ENCODE measurements at regions not wholly inside any gene's neighbourhood (a gene's known extent, or its start where the extent isn't known, plus 50 kb on each side); places are given as distances from the start of the nearest gene placed in this dataset.

- no peak for DNase-seq
Observed at GRCh38 chr10:107480781-107481180, 316.3 kb upstream of the SORCS1 start.

GRCh38 chr10:107477266-107477665 is 312.8 kb upstream of the SORCS1 start:
- no peak for DNase-seq

- no peak for DNase-seq
Observed at GRCh38 chr10:107476408-107476807, 311.9 kb upstream of the SORCS1 start.

GRCh38 chr10:107474650-107475049 is 310.1 kb upstream of the SORCS1 start:
- no peak for DNase-seq

- DNase-seq = no peak
Observed at GRCh38 chr10:107473225-107473624, 308.7 kb upstream of the SORCS1 start.

GRCh38 chr10:107471911-107472310 is 307.4 kb upstream of the SORCS1 start:
- no peak for DNase-seq

- no peak for DNase-seq
Observed at GRCh38 chr10:107453561-107453960, 289.1 kb upstream of the SORCS1 start.

- DNase-seq = no peak
Observed at GRCh38 chr10:107451047-107451446, 286.5 kb upstream of the SORCS1 start.

- DNase-seq = no peak
Observed at GRCh38 chr10:107450056-107450455, 285.6 kb upstream of the SORCS1 start.

GRCh38 chr10:107444443-107444842 is 279.9 kb upstream of the SORCS1 start:
- DNase-seq = no peak

- no peak for DNase-seq
Observed at GRCh38 chr10:107443813-107444212, 279.3 kb upstream of the SORCS1 start.

- DNase-seq = no peak
Observed at GRCh38 chr10:107443326-107443725, 278.8 kb upstream of the SORCS1 start.

- peak; percentile 12 for DNase-seq
Observed at GRCh38 chr10:107442035-107442505, 277.6 kb upstream of the SORCS1 start.

GRCh38 chr10:107440741-107441140 is 276.2 kb upstream of the SORCS1 start:
- DNase-seq = no peak

- DNase-seq = no peak
Observed at GRCh38 chr10:107437921-107438320, 273.4 kb upstream of the SORCS1 start.

- DNase-seq = no peak
Observed at GRCh38 chr10:107436568-107436967, 272.1 kb upstream of the SORCS1 start.

- no peak for DNase-seq
Observed at GRCh38 chr10:107434854-107435253, 270.3 kb upstream of the SORCS1 start.

- no peak for DNase-seq
Observed at GRCh38 chr10:107434201-107434600, 269.7 kb upstream of the SORCS1 start.

- no peak for DNase-seq
Observed at GRCh38 chr10:107433605-107434004, 269.1 kb upstream of the SORCS1 start.

GRCh38 chr10:107430446-107430845 is 265.9 kb upstream of the SORCS1 start:
- DNase-seq = no peak

GRCh38 chr10:107427016-107427415 is 262.5 kb upstream of the SORCS1 start:
- DNase-seq = no peak

GRCh38 chr10:107425931-107426553 is 261.5 kb upstream of the SORCS1 start:
- DNase-seq = no peak

- no peak for DNase-seq
Observed at GRCh38 chr10:107424628-107425027, 260.1 kb upstream of the SORCS1 start.

GRCh38 chr10:107423903-107424302 is 259.4 kb upstream of the SORCS1 start:
- no peak for DNase-seq

GRCh38 chr10:107422681-107423080 is 258.2 kb upstream of the SORCS1 start:
- DNase-seq = no peak
